Panc1 (cell line): ENCODE measurements at regions not wholly inside any gene's neighbourhood (a gene's known extent, or its start where the extent isn't known, plus 50 kb on each side); places are given as distances from the start of the nearest gene placed in this dataset.

ENCODE experiments used
- ATAC-seq: fragments of 200-7000 bp; cut with Tn5 transposase; 2 replicates; pipeline ENCODE4 v1.9.1; 2020; ENCODE audit warnings: mild to moderate bottlenecking, moderate library complexity
- BruUV-seq: library from RNA; stranded (reverse); fragments of 400-500 nt; replicated peaks from 2 replicates; lab custom pipeline; 2021; lab: Mats Ljungman, UMichigan
- CTCF ChIA-PET: fragments of 300-600 bp; sonication (Branson Sonifier 250); formaldehyde crosslinking; loops from one replicate; lab custom pipeline; 2022; ENCODE audit warnings: antibody characterized with exemption; lab: Charles Lee
- POLR2A ChIA-PET: fragments of 300-600 bp; sonication (Branson Sonifier 250); formaldehyde crosslinking; loops from one replicate; lab custom pipeline; 2022; ENCODE audit warnings: antibody characterized with exemption; lab: Charles Lee
- DNase-seq: peaks from one replicate; pipeline ENCODE4 v3.0.0-alpha.2; 2010; ENCODE audit warnings: low read depth, low spot score
- H3K27ac ChIP-seq: 2 replicates; pipeline ENCODE4 v1.5.1; 2011; ENCODE audit warnings: mild to moderate bottlenecking, low read length, inconsistent platforms
- H3K27me3 ChIP-seq: fragments of 200-500 bp; sonication (Bioruptor generic); 2 replicates; pipeline ENCODE4 v1.6.0; 2014; ENCODE audit warnings: low read length, inconsistent platforms; ENCODE audit not compliant: control insufficient read depth, insufficient read depth
- H3K36me3 ChIP-seq: fragments of 200-500 bp; sonication (Bioruptor generic); 2 replicates; pipeline ENCODE4 v1.5.1; 2014; ENCODE audit warnings: inconsistent platforms, mild to moderate bottlenecking, low read length, moderate library complexity; ENCODE audit not compliant: control insufficient read depth, insufficient read depth
- H3K4me1 ChIP-seq: 2 replicates; pipeline ENCODE4 v1.5.1; 2011; ENCODE audit warnings: inconsistent platforms, mild to moderate bottlenecking, low read length, moderate library complexity; ENCODE audit not compliant: control insufficient read depth, insufficient read depth
- H3K4me3 ChIP-seq, 2 experiments: 2 replicates each; pipeline ENCODE4 v1.5.1; 2011 to 2012; ENCODE audit warnings: low read depth in 2 of 2, low read length in 2 of 2, mild to moderate bottlenecking in 2 of 2, inconsistent platforms in 1 of 2, moderate library complexity in 1 of 2
- H3K9me3 ChIP-seq: fragments of 200-500 bp; sonication (Bioruptor generic); 2 replicates; pipeline ENCODE4 v1.5.1; 2014; ENCODE audit warnings: low read depth, mild to moderate bottlenecking, inconsistent platforms, low read length, moderate library complexity; ENCODE audit not compliant: control insufficient read depth, insufficient read depth
- CTCF ChIP-seq: fragments of 450-650 bp; IDR thresholded peaks from 2 replicates; pipeline ENCODE4 v1.5.1; 2017; ENCODE audit warnings: mild to moderate bottlenecking
- POLR2AphosphoS5 ChIP-seq: IDR thresholded peaks from 2 replicates; pipeline ENCODE4 v1.6.1; 2012; ENCODE audit warnings: mild to moderate bottlenecking, low read depth, low read length, moderate library complexity
- SIN3A ChIP-seq: IDR thresholded peaks from 2 replicates; pipeline ENCODE4 v1.6.1; 2012; ENCODE audit warnings: low read depth, mild to moderate bottlenecking, low read length, moderate library complexity, borderline replicate concordance; ENCODE audit not compliant: insufficient read depth
- TCF7L2 ChIP-seq: IDR thresholded peaks from 2 replicates; pipeline ENCODE4 v1.6.1; 2011; ENCODE audit warnings: mild to moderate bottlenecking, low read depth, low read length, inconsistent platforms
- in situ Hi-C: cut with HindIII; loops from 2 replicates; pipeline ENCODE4 v1.10.0; 2016; ENCODE audit warnings: low sequenced_read_pairs, low pct_unique_long_range_greater_than_20kb
- intact Hi-C: fragments of 100-400 bp; cut with micrococcal nuclease; formaldehyde crosslinking; loops from one replicate; pipeline ENCODE4 v1.10.0; 2022; ENCODE audit not compliant: unreplicated experiment
- TF ChIP-seq, protein P1 (sequence below), 2 experiments: IDR thresholded peaks; 2 replicates each; pipeline ENCODE4 v1.6.1; 2011 to 2012; ENCODE audit warnings: low read depth in 2 of 2, control low read depth in 1 of 2, low read length in 1 of 2, mild to moderate bottlenecking in 1 of 2, moderate library complexity in 1 of 2; ENCODE audit not compliant: insufficient read depth in 1 of 2

- no TSS peak for BruUV-seq
- ChIA-PET CTCF (no interaction called here), POLR2A (no interaction called here)
- H3K4me3 ChIP-seq, result no peak overlapping the region
- intact Hi-C loops (no loop called here), in situ Hi-C loops (no loop called here)
- TF ChIP-seq, protein P1, sequence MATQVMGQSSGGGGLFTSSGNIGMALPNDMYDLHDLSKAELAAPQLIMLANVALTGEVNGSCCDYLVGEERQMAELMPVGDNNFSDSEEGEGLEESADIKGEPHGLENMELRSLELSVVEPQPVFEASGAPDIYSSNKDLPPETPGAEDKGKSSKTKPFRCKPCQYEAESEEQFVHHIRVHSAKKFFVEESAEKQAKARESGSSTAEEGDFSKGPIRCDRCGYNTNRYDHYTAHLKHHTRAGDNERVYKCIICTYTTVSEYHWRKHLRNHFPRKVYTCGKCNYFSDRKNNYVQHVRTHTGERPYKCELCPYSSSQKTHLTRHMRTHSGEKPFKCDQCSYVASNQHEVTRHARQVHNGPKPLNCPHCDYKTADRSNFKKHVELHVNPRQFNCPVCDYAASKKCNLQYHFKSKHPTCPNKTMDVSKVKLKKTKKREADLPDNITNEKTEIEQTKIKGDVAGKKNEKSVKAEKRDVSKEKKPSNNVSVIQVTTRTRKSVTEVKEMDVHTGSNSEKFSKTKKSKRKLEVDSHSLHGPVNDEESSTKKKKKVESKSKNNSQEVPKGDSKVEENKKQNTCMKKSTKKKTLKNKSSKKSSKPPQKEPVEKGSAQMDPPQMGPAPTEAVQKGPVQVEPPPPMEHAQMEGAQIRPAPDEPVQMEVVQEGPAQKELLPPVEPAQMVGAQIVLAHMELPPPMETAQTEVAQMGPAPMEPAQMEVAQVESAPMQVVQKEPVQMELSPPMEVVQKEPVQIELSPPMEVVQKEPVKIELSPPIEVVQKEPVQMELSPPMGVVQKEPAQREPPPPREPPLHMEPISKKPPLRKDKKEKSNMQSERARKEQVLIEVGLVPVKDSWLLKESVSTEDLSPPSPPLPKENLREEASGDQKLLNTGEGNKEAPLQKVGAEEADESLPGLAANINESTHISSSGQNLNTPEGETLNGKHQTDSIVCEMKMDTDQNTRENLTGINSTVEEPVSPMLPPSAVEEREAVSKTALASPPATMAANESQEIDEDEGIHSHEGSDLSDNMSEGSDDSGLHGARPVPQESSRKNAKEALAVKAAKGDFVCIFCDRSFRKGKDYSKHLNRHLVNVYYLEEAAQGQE (IDR thresholded peaks at IDR 0.05; ENCODE audit: insufficient read depth in 1 of 2, low read depth in 2 of 2, low read length in 1 of 2), result no peak
- TF ChIP-seq POLR2AphosphoS5 (no peak), CTCF (no peak), TCF7L2 (no peak), SIN3A (no peak)
- H3K36me3 ChIP-seq, result no peaks in the 10 kb centered on the region
- no peaks in the 10 kb centered on the region for H3K9me3 ChIP-seq
- ATAC-seq (no peak; the same call in 1 of the 2 replicates), DNase-seq (no peak)
- H3K27me3 ChIP-seq, result no peaks in the 10 kb centered on the region
- H3K4me1 ChIP-seq, result no peaks in the 10 kb centered on the region
- no peak overlapping the region for H3K27ac ChIP-seq
These were observed 103.6 kb downstream of the OTOL1 start for GRCh38 chr3:161600173-161600572.

DNA sequence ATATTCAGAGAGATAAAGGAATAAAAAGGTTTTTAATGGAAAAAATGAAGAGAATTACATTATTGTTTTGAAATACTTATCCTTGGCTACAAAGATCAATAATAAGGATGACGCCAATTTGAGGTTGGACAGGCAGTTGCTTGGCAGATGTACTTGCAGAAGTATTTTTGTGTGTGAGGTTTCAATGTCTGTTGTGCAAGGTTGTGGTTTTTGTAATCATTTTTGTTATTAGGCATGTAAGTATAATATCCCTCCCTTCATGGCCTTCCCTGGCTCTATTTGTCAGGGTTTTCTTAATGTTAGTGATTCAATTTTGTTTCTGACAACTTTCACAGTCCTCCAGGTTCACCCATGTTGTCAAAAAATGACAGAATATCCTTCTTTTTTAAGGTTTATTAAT, 105.9 kb downstream of the OTOL1 start:
- H3K4me3 ChIP-seq, result no peak overlapping the region
- no peaks in the 10 kb centered on the region for H3K36me3 ChIP-seq
- POLR2A ChIA-PET, result no interaction called here
- DNase-seq (no peak), ATAC-seq (no peak)
- in situ Hi-C loops, result no loop called here
- intact Hi-C loops, result no loop called here
- H3K4me1 ChIP-seq, result no peaks in the 10 kb centered on the region
- BruUV-seq, result no TSS peak
- TF ChIP-seq POLR2AphosphoS5, result no peak
- TF ChIP-seq TCF7L2, result no peak
- TF ChIP-seq SIN3A, result no peak
- TF ChIP-seq, protein P1 (IDR thresholded peaks at IDR 0.05; ENCODE audit: insufficient read depth in 1 of 2, low read depth in 2 of 2, low read length in 1 of 2), result no peak
- no peak for TF ChIP-seq CTCF
- H3K27ac ChIP-seq, result no peak overlapping the region
- H3K9me3 ChIP-seq, result no peaks in the 10 kb centered on the region
- H3K27me3 ChIP-seq, result no peaks in the 10 kb centered on the region
- CTCF ChIA-PET, result no interaction called here
